Omental fat pad (tissue), 3 donors: ENCODE measurements at regions not wholly inside any gene's neighbourhood (a gene's known extent, or its start where the extent isn't known, plus 50 kb on each side); places are given as distances from the start of the nearest gene placed in this dataset.

Source experiments
- ATAC-seq: fragments of 150-250 bp; one replicate; pipeline ENCODE4 v1.9.1; 2016; ENCODE audit warnings: mild to moderate bottlenecking, moderate library complexity; ENCODE audit not compliant: low FRiP score
- DNase-seq: peaks from one replicate; pipeline ENCODE4 v3.0.0-alpha.2; 2019; ENCODE audit warnings: low spot score
- CTCF ChIP-seq, 3 donors: fragments of 450-650 bp; IDR thresholded peaks; one replicate each; pipeline ENCODE4 v1.5.1; 2016 to 2017; ENCODE audit warnings: antibody characterized with exemption in 3 of 3, mild to moderate bottlenecking in 3 of 3, moderate library complexity in 2 of 3

GRCh38 chr5:120358949-120359348 is 105.2 kb upstream of the PRR16 start:
- no peak for ATAC-seq
- TF ChIP-seq CTCF (IDR thresholded peaks at IDR 0.05): no peak
- DNase-seq: no peak

GRCh38 chr5:120361941-120362340 is 102.2 kb upstream of the PRR16 start:
- no peak for TF ChIP-seq CTCF (IDR thresholded peaks at IDR 0.05)
- DNase-seq: no peak
- ATAC-seq: no peak

GRCh38 chr5:120362426-120362825 is 101.7 kb upstream of the PRR16 start:
- TF ChIP-seq CTCF (IDR thresholded peaks at IDR 0.05): no peak
- ATAC-seq: no peak

GRCh38 chr5:120365656-120366446 is 98.2 kb upstream of the PRR16 start:
- no peak for TF ChIP-seq CTCF (IDR thresholded peaks at IDR 0.05)
- ATAC-seq: no peak
- no peak for DNase-seq

More at GRCh38 chr5:120362426-120362825, 101.7 kb upstream of the PRR16 start:
- DNase-seq: no peak

GRCh38 chr5:120367896-120368634 is 96.0 kb upstream of the PRR16 start:
- DNase-seq (no peak), ATAC-seq (no peak)
- no peak for TF ChIP-seq CTCF (IDR thresholded peaks at IDR 0.05)

- TF ChIP-seq CTCF (IDR thresholded peaks at IDR 0.05): no peak
- ATAC-seq (no peak), DNase-seq (no peak)
These were observed 95.0 kb upstream of the PRR16 start for GRCh38 chr5:120368923-120369715.
